GM12878 (cell line): ENCODE measurements at regions not wholly inside any gene's neighbourhood (a gene's known extent, or its start where the extent isn't known, plus 50 kb on each side); places are given as distances from the start of the nearest gene placed in this dataset.

Source experiments
- ATF2 ChIP-seq: IDR thresholded peaks from 2 replicates; pipeline ENCODE4 v1.6.1; 2012; ENCODE audit warnings: low read length, inconsistent platforms
- EP300 ChIP-seq, 2 experiments: fragments of 150-350 bp in 1 of 2; IDR thresholded peaks; 2 replicates each; pipeline ENCODE4 v1.6.1; 2011 to 2012; ENCODE audit warnings: low read depth in 2 of 2, low read length in 2 of 2, borderline replicate concordance in 1 of 2, improper control_type of control experiment in 1 of 2, inconsistent platforms in 1 of 2; ENCODE audit not compliant: control insufficient read depth in 1 of 2
- HDAC6 ChIP-seq: fragments of 200-600 bp; sonication (generic); IDR thresholded peaks from one replicate; pipeline ENCODE4 v1.8.0; 2017; ENCODE audit warnings: antibody characterized with exemption; ENCODE audit not compliant: unreplicated experiment
- HDGF ChIP-seq: fragments of 450-650 bp; IDR thresholded peaks from 2 replicates; pipeline ENCODE4 v1.6.1; 2016; ENCODE audit warnings: antibody characterized with exemption
- IKZF1 ChIP-seq: fragments of 450-650 bp; conservative IDR thresholded peaks from 2 replicates; pipeline ENCODE4 v1.6.1; 2017; ENCODE audit warnings: antibody characterized with exemption, mild to moderate bottlenecking
- JUND ChIP-seq: IDR thresholded peaks from 2 replicates; pipeline ENCODE4 v1.6.1; 2012; ENCODE audit warnings: low read depth, mild to moderate bottlenecking, low read length, improper control_type of control experiment, moderate library complexity
- MYB ChIP-seq: fragments of 150-350 bp; IDR thresholded peaks from 2 replicates; pipeline ENCODE4 v1.6.1; 2014; ENCODE audit warnings: mild to moderate bottlenecking, low read depth, low read length, borderline replicate concordance
- NBN ChIP-seq: fragments of 450-650 bp; IDR thresholded peaks from 2 replicates; pipeline ENCODE4 v1.6.1; 2016
- NR2F1 ChIP-seq: fragments of 450-650 bp; conservative IDR thresholded peaks from 2 replicates; pipeline ENCODE4 v1.6.1; 2017; ENCODE audit warnings: mild to moderate bottlenecking
- PML ChIP-seq: IDR thresholded peaks from 2 replicates; pipeline ENCODE4 v1.6.1; 2012; ENCODE audit warnings: low read length, inconsistent platforms
- POLR2AphosphoS2 ChIP-seq: IDR thresholded peaks from 2 replicates; pipeline ENCODE4 v1.6.1; 2011; ENCODE audit warnings: low read depth, mild to moderate bottlenecking, low read length, improper control_type of control experiment, moderate library complexity
- RB1 ChIP-seq: fragments of 450-650 bp; formaldehyde crosslinking; IDR thresholded peaks from 2 replicates; pipeline ENCODE4 v1.6.1; 2017; ENCODE audit warnings: mild to moderate bottlenecking, borderline replicate concordance
- SREBF1 ChIP-seq: IDR thresholded peaks from 2 replicates; pipeline ENCODE4 v1.6.1; 2012; ENCODE audit warnings: mild to moderate bottlenecking, low read length
- SUZ12 ChIP-seq: fragments of 200-600 bp; sonication (generic); IDR thresholded peaks from one replicate; pipeline ENCODE4 v1.6.1; 2018; ENCODE audit warnings: antibody characterized with exemption, mild to moderate bottlenecking; ENCODE audit not compliant: unreplicated experiment
- USF2 ChIP-seq: IDR thresholded peaks from 2 replicates; pipeline ENCODE4 v1.6.1; 2011; ENCODE audit warnings: low read depth, low read length, improper control_type of control experiment, borderline replicate concordance
- TF ChIP-seq, protein P1 (sequence below): fragments of 450-650 bp; formaldehyde crosslinking; IDR thresholded peaks from 2 replicates; pipeline ENCODE4 v1.4.0; 2020; ENCODE audit warnings: mild to moderate bottlenecking, moderate library complexity
- TF ChIP-seq, protein P2 (sequence below): fragments of 150-350 bp; IDR thresholded peaks from 2 replicates; pipeline ENCODE4 v1.6.1; 2016; ENCODE audit warnings: low read depth, low read length
- TF ChIP-seq, protein P3 (sequence below): fragments of 450-650 bp; IDR thresholded peaks from 2 replicates; pipeline ENCODE4 v1.6.1; 2018; ENCODE audit warnings: mild to moderate bottlenecking, low read depth, moderate library complexity; ENCODE audit not compliant: partially characterized antibody

DNA sequence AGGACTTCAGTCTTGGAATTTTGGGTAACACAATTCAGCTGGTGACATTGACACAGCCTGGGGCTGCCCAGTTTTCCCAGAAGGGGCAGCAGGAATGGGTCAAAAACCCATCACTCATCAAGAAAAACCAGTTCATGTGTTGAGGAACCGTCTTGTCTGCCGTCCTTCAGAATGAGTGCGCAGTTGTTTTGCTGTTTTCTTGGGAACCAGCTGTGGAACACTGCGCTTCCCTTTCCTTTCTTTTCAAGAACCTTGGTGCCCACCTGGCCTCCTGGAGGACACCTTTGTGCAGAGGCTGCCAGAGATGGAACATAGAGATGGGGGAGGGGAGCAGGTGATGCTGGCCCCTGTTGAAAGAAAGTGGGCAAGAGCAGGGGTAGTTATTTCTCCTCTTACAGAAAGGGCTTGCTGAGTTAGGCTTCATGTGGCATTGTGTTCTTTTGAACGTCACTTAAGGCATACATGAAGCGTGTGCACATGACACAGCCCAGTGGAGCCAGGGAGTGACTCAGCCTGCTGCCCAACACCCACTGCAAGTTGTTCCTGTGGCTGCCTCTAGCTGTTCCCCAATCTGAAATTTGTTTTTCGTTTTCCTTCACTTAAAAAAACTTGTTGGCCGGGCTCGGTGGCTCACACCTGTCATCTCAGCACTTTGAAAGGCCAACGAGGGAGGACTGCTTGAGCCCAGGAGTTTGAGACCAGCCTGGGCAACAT, 87.4 kb upstream of the TNS3 start (continued):
- no peak for TF ChIP-seq MYB
- no peak; the same call in 1 of the 2 replicates for TF ChIP-seq JUND
- peak; percentile 51 for TF ChIP-seq IKZF1
- TF ChIP-seq, protein P1, sequence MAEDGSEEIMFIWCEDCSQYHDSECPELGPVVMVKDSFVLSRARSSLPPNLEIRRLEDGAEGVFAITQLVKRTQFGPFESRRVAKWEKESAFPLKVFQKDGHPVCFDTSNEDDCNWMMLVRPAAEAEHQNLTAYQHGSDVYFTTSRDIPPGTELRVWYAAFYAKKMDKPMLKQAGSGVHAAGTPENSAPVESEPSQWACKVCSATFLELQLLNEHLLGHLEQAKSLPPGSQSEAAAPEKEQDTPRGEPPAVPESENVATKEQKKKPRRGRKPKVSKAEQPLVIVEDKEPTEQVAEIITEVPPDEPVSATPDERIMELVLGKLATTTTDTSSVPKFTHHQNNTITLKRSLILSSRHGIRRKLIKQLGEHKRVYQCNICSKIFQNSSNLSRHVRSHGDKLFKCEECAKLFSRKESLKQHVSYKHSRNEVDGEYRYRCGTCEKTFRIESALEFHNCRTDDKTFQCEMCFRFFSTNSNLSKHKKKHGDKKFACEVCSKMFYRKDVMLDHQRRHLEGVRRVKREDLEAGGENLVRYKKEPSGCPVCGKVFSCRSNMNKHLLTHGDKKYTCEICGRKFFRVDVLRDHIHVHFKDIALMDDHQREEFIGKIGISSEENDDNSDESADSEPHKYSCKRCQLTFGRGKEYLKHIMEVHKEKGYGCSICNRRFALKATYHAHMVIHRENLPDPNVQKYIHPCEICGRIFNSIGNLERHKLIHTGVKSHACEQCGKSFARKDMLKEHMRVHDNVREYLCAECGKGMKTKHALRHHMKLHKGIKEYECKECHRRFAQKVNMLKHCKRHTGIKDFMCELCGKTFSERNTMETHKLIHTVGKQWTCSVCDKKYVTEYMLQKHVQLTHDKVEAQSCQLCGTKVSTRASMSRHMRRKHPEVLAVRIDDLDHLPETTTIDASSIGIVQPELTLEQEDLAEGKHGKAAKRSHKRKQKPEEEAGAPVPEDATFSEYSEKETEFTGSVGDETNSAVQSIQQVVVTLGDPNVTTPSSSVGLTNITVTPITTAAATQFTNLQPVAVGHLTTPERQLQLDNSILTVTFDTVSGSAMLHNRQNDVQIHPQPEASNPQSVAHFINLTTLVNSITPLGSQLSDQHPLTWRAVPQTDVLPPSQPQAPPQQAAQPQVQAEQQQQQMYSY (CRISPR knock-in tag), result no peak
- no peak for TF ChIP-seq SREBF1
- no peak for TF ChIP-seq POLR2AphosphoS2
- TF ChIP-seq, protein P2, sequence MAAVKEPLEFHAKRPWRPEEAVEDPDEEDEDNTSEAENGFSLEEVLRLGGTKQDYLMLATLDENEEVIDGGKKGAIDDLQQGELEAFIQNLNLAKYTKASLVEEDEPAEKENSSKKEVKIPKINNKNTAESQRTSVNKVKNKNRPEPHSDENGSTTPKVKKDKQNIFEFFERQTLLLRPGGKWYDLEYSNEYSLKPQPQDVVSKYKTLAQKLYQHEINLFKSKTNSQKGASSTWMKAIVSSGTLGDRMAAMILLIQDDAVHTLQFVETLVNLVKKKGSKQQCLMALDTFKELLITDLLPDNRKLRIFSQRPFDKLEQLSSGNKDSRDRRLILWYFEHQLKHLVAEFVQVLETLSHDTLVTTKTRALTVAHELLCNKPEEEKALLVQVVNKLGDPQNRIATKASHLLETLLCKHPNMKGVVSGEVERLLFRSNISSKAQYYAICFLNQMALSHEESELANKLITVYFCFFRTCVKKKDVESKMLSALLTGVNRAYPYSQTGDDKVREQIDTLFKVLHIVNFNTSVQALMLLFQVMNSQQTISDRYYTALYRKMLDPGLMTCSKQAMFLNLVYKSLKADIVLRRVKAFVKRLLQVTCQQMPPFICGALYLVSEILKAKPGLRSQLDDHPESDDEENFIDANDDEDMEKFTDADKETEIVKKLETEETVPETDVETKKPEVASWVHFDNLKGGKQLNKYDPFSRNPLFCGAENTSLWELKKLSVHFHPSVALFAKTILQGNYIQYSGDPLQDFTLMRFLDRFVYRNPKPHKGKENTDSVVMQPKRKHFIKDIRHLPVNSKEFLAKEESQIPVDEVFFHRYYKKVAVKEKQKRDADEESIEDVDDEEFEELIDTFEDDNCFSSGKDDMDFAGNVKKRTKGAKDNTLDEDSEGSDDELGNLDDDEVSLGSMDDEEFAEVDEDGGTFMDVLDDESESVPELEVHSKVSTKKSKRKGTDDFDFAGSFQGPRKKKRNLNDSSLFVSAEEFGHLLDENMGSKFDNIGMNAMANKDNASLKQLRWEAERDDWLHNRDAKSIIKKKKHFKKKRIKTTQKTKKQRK, result no peak
- no peak for TF ChIP-seq RB1
- TF ChIP-seq EP300 (IDR thresholded peaks at IDR 0.05; ENCODE audit: borderline replicate concordance in 1 of 2, control insufficient read depth in 1 of 2, low read depth in 2 of 2, low read length in 2 of 2), result peak; percentile 20 to 58; a peak in 2 of 4 replicates
- no peak for TF ChIP-seq HDGF
- no peak for TF ChIP-seq HDAC6
- TF ChIP-seq NR2F1, result no peak
- no peak for TF ChIP-seq SUZ12
- peak; percentile 75 for TF ChIP-seq ATF2
- peak; percentile 10; the same call in 1 of the 2 replicates for TF ChIP-seq USF2
- TF ChIP-seq, protein P3, sequence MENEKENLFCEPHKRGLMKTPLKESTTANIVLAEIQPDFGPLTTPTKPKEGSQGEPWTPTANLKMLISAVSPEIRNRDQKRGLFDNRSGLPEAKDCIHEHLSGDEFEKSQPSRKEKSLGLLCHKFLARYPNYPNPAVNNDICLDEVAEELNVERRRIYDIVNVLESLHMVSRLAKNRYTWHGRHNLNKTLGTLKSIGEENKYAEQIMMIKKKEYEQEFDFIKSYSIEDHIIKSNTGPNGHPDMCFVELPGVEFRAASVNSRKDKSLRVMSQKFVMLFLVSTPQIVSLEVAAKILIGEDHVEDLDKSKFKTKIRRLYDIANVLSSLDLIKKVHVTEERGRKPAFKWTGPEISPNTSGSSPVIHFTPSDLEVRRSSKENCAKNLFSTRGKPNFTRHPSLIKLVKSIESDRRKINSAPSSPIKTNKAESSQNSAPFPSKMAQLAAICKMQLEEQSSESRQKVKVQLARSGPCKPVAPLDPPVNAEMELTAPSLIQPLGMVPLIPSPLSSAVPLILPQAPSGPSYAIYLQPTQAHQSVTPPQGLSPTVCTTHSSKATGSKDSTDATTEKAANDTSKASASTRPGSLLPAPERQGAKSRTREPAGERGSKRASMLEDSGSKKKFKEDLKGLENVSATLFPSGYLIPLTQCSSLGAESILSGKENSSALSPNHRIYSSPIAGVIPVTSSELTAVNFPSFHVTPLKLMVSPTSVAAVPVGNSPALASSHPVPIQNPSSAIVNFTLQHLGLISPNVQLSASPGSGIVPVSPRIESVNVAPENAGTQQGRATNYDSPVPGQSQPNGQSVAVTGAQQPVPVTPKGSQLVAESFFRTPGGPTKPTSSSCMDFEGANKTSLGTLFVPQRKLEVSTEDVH, result no peak
- 0 out of 2 replicates have a peak, but pooled peaks have one; percentile 33 for TF ChIP-seq NBN
- TF ChIP-seq PML, result no peak
